ENCODE measurements at regions not wholly inside any gene's neighbourhood (a gene's known extent, or its start where the extent isn't known, plus 50 kb on each side); places are given as distances from the start of the nearest gene placed in this dataset.

DNA sequence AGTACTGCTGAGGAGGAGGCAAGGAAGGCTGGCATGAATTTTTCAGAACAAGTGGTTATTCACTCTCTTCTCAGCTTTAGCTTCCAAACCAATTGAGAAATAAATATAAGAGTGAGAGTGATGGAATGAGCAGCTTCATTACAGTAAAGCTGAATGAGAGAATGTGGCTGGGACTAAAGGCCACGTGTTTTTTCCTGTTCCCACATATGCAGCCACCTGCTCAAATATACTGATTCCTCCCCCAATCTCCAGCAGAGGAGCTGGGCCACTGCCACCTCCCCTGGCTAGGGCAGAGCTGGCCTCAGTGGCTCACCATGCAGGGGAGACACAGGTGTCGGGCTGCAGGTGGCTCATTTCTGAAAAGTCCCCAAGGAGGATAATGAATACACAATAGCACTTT lies 1505.3 kb upstream of the WWC1 start:
- TF ChIP-seq THRA (CRISPR knock-in tag; IDR thresholded peaks at IDR 0.05; ENCODE audit: borderline replicate concordance) (no peak), CBX5 (CRISPR knock-in tag; IDR thresholded peaks at IDR 0.05; ENCODE audit: borderline replicate concordance) (no peak), ZNF556 (CRISPR knock-in tag; IDR thresholded peaks at IDR 0.05; ENCODE audit: borderline replicate concordance) (no peak), JUN (CRISPR knock-in tag; IDR thresholded peaks at IDR 0.05) (no peak), CTCF (CRISPR knock-in tag; IDR thresholded peaks at IDR 0.05) (no peak), BHLHE40 (IDR thresholded peaks at IDR 0.05; ENCODE audit: low read length) (no peak), FOXC1 (CRISPR knock-in tag; IDR thresholded peaks at IDR 0.05; ENCODE audit: borderline replicate concordance) (no peak), POLR2A (IDR thresholded peaks at IDR 0.05; ENCODE audit: insufficient read depth in 1 of 2, low read depth in 2 of 2, low read length in 2 of 2) (no peak)
- TF ChIP-seq, protein P1, sequence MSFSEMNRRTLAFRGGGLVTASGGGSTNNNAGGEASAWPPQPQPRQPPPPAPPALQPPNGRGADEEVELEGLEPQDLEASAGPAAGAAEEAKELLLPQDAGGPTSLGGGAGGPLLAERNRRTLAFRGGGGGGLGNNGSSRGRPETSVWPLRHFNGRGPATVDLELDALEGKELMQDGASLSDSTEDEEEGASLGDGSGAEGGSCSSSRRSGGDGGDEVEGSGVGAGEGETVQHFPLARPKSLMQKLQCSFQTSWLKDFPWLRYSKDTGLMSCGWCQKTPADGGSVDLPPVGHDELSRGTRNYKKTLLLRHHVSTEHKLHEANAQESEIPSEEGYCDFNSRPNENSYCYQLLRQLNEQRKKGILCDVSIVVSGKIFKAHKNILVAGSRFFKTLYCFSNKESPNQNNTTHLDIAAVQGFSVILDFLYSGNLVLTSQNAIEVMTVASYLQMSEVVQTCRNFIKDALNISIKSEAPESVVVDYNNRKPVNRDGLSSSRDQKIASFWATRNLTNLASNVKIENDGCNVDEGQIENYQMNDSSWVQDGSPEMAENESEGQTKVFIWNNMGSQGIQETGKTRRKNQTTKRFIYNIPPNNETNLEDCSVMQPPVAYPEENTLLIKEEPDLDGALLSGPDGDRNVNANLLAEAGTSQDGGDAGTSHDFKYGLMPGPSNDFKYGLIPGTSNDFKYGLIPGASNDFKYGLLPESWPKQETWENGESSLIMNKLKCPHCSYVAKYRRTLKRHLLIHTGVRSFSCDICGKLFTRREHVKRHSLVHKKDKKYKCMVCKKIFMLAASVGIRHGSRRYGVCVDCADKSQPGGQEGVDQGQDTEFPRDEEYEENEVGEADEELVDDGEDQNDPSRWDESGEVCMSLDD (CRISPR knock-in tag; IDR thresholded peaks at IDR 0.05; ENCODE audit: borderline replicate concordance): no peak
